RWPE2 (cell line): ENCODE measurements at regions not wholly inside any gene's neighbourhood (a gene's known extent, or its start where the extent isn't known, plus 50 kb on each side); places are given as distances from the start of the nearest gene placed in this dataset.
A peak's percentile ranks its signal among the peaks of the same experiment; 100 is the strongest.

Experiments
- ATAC-seq: fragments of 200-7000 bp; cut with Tn5 transposase; 3 replicates; pipeline ENCODE4 v1.9.1; 2021; ENCODE audit warnings: low read depth
- DNase-seq: peaks from one replicate; pipeline ENCODE4 v3.0.0-alpha.2; 2020; ENCODE audit warnings: low spot score
- H3K27ac ChIP-seq: fragments of 450-650 bp; 2 replicates; pipeline ENCODE4 v1.5.1; 2017; ENCODE audit warnings: mild to moderate bottlenecking; ENCODE audit not compliant: poor library complexity, severe bottlenecking
- H3K27me3 ChIP-seq: fragments of 250-450 bp; sonication (Bioruptor Pico); 2 replicates; pipeline ENCODE4 v1.5.1; 2021; ENCODE audit warnings: mild to moderate bottlenecking, moderate library complexity; ENCODE audit not compliant: insufficient read depth, poor library complexity, severe bottlenecking
- H3K36me3 ChIP-seq: fragments of 250-450 bp; sonication (Bioruptor Pico); 2 replicates; pipeline ENCODE4 v1.5.1; 2020; ENCODE audit warnings: low read depth, mild to moderate bottlenecking, moderate library complexity
- H3K4me1 ChIP-seq: fragments of 250-450 bp; sonication (Bioruptor Pico); 2 replicates; pipeline ENCODE4 v1.5.1; 2021; ENCODE audit warnings: mild to moderate bottlenecking, moderate library complexity; ENCODE audit not compliant: insufficient read depth, poor library complexity, severe bottlenecking
- H3K4me3 ChIP-seq: fragments of 250-450 bp; sonication (Bioruptor Pico); 2 replicates; pipeline ENCODE4 v1.5.1; 2021; ENCODE audit warnings: mild to moderate bottlenecking, moderate library complexity; ENCODE audit not compliant: severe bottlenecking
- H3K9me3 ChIP-seq: fragments of 250-450 bp; sonication (Bioruptor Pico); 2 replicates; pipeline ENCODE4 v1.5.1; 2021; ENCODE audit warnings: mild to moderate bottlenecking, moderate library complexity; ENCODE audit not compliant: severe bottlenecking
- CTCF ChIP-seq: fragments of 450-650 bp; IDR thresholded peaks from one replicate; pipeline ENCODE4 v1.5.1; 2017; ENCODE audit warnings: mild to moderate bottlenecking, moderate library complexity; ENCODE audit not compliant: poor library complexity, severe bottlenecking

GRCh38 chr6:121811106-121811505 is 375.7 kb downstream of the GJA1 start:
- Histone ChIP-seq H3K27ac (no peak overlapping the region), H3K4me3 (no peak overlapping the region), H3K9me3 (no peaks in the 10 kb centered on the region), H3K4me1 (no peaks in the 10 kb centered on the region), H3K27me3 (no peaks in the 10 kb centered on the region), H3K36me3 (no peaks in the 10 kb centered on the region)
- TF ChIP-seq CTCF = no peak
- DNase-seq = no peak
- ATAC-seq = no peak

- DNase-seq = no peak
- TF ChIP-seq CTCF = no peak
Observed at GRCh38 chr6:121816361-121816760, 380.9 kb downstream of the GJA1 start.

GRCh38 chr6:121816906-121817540 is 381.6 kb downstream of the GJA1 start:
- Histone ChIP-seq H3K4me3 (no peak overlapping the region), H3K4me1 (no peaks in the 10 kb centered on the region), H3K27me3 (no peaks in the 10 kb centered on the region), H3K36me3 (no peaks in the 10 kb centered on the region), H3K27ac (no peak overlapping the region), H3K9me3 (peaks cover 3% of the 10 kb centered on the region)
- no peak for DNase-seq
- ATAC-seq = no peak
- no peak for TF ChIP-seq CTCF

More at GRCh38 chr6:121816361-121816760, 380.9 kb downstream of the GJA1 start:
- H3K27me3 ChIP-seq = no peaks in the 10 kb centered on the region
- peaks cover 3% of the 10 kb centered on the region for H3K9me3 ChIP-seq
- no peaks in the 10 kb centered on the region for H3K36me3 ChIP-seq
- no peak overlapping the region for H3K27ac ChIP-seq
- no peak overlapping the region for H3K4me3 ChIP-seq
- ATAC-seq = no peak
- no peaks in the 10 kb centered on the region for H3K4me1 ChIP-seq

GRCh38 chr6:121823437-121823851 is 388.0 kb downstream of the GJA1 start:
- Histone ChIP-seq H3K27me3 (no peaks in the 10 kb centered on the region), H3K4me3 (no peak overlapping the region), H3K4me1 (peaks cover 5% of the 10 kb centered on the region), H3K27ac (no peak overlapping the region), H3K9me3 (peaks cover 3% of the 10 kb centered on the region), H3K36me3 (no peaks in the 10 kb centered on the region)
- ATAC-seq = no peak
- no peak for DNase-seq
- no peak for TF ChIP-seq CTCF

GRCh38 chr6:121826156-121826810 is 390.8 kb downstream of the GJA1 start:
- no peaks in the 10 kb centered on the region for H3K27me3 ChIP-seq
- no peaks in the 10 kb centered on the region for H3K36me3 ChIP-seq
- H3K4me1 ChIP-seq = peaks cover 5% of the 10 kb centered on the region
- ATAC-seq = peak; percentile 100
- H3K9me3 ChIP-seq = no peaks in the 10 kb centered on the region
- H3K27ac ChIP-seq = peak overlapping the region; percentile 27
- TF ChIP-seq CTCF = no peak
- H3K4me3 ChIP-seq = no peak overlapping the region
- no peak for DNase-seq
